ENCODE measurements at regions not wholly inside any gene's neighbourhood (a gene's known extent, or its start where the extent isn't known, plus 50 kb on each side); places are given as distances from the start of the nearest gene placed in this dataset.

GRCh38 chr2:129190494-129190893 lies 789.0 kb upstream of the RAB6C start (continued):
- TF ChIP-seq CHD1 (IDR thresholded peaks at IDR 0.05; ENCODE audit: low read length), result no peak
- no peak for TF ChIP-seq TEAD2 (tag; IDR thresholded peaks at IDR 0.05)
- no peak for TF ChIP-seq BMI1 (IDR thresholded peaks at IDR 0.05; ENCODE audit: low read length)
- TF ChIP-seq HNRNPUL1 (IDR thresholded peaks at IDR 0.05; ENCODE audit: low read length), result no peak
- no peak for TF ChIP-seq PREB (CRISPR knock-in tag; IDR thresholded peaks at IDR 0.05)
- no peak for TF ChIP-seq CHCHD3 (CRISPR knock-in tag; IDR thresholded peaks at IDR 0.05)

- no peak overlapping the region for H2AFZ ChIP-seq (ENCODE audit: low read depth, low read length)
- 0% methylated on average over 4 of the region's 4 CpGs for WGBS (ENCODE audit: insufficient coverage, low coverage, missing lambda C conversion rate)
- no peaks in the 10 kb centered on the region for H3K36me3 ChIP-seq (ENCODE audit: control insufficient read depth, insufficient read depth, low read length)
- H3K4me2 ChIP-seq (ENCODE audit: insufficient read depth, low read length), result no peak overlapping the region
- no peaks in the 10 kb centered on the region for H3K9me1 ChIP-seq (ENCODE audit: control insufficient read depth, insufficient read depth, low read length)
- no peak overlapping the region for H3K9ac ChIP-seq (ENCODE audit: insufficient read depth in 1 of 2, low read depth in 2 of 2, low read length in 2 of 2)
- H4K20me1 ChIP-seq (replicated peaks; ENCODE audit: control insufficient read depth, insufficient read depth, low read length), result no peaks in the 10 kb centered on the region
- intact Hi-C loops (cut with micrococcal nuclease), result loop anchor here (10.0 kb wide), 1 partner anchor 203 kb away; no protein-coding TSS in a partner anchor
- DNase-seq (ENCODE audit: extremely low read depth in 1 of 4, low spot score in 3 of 4), result no peak
- no peaks in the 10 kb centered on the region for H3K79me2 ChIP-seq (ENCODE audit: control insufficient read depth, insufficient read depth, low read length)
- H3K4me3 ChIP-seq, result no peak overlapping the region
- no peaks in the 10 kb centered on the region for H3K4me1 ChIP-seq (replicated peaks in 1 of 2; ENCODE audit: control insufficient read depth in 2 of 2, insufficient read depth in 2 of 2, low read length in 2 of 2)
- ChIA-PET CTCF (ENCODE audit: low intra/inter-chr PET ratio) (no interaction called here), POLR2A (no interaction called here)
- in situ Hi-C loops (cut with MboI), result no loop called here
- no peak for FAIRE-seq
- H3K9me3 ChIP-seq (replicated peaks; ENCODE audit: control insufficient read depth, insufficient read depth, low read depth, low read length), result no peaks in the 10 kb centered on the region
- peaks cover 0 to 19% of the 10 kb centered on the region in 2 experiments; a peak in 4 of 5 replicates for H3K27me3 ChIP-seq (ENCODE audit: control insufficient read depth in 2 of 2, insufficient read depth in 2 of 2, low read length in 2 of 2)
- BruUV-seq (replicated peaks), result no TSS peak
- no peak for ATAC-seq
- H3K27ac ChIP-seq (ENCODE audit: extremely low read depth, low read depth, low read length), result no peak overlapping the region
- no peak for TF ChIP-seq HDAC2 (IDR thresholded peaks at IDR 0.05)
- no peak for TF ChIP-seq FOXJ2 (tag; IDR thresholded peaks at IDR 0.05)
- TF ChIP-seq FUS (optimal IDR thresholded peaks at IDR 0.05; ENCODE audit: low read depth, low read length), result no peak
- TF ChIP-seq GABPB2 (CRISPR knock-in tag; conservative IDR thresholded peaks at IDR 0.05), result no peak
- no peak for TF ChIP-seq ZNF764 (CRISPR knock-in tag; IDR thresholded peaks at IDR 0.05; ENCODE audit: low read depth)
- no peak for TF ChIP-seq ZNF121 (CRISPR knock-in tag; conservative IDR thresholded peaks at IDR 0.05)
- no peak for TF ChIP-seq SMAD1 (IDR thresholded peaks at IDR 0.05; ENCODE audit: low read depth, low read length, partially characterized antibody)
- TF ChIP-seq TRIM25 (IDR thresholded peaks at IDR 0.05; ENCODE audit: borderline replicate concordance), result no peak
- no peak for TF ChIP-seq ZFP91 (CRISPR knock-in tag; IDR thresholded peaks at IDR 0.05)
- TF ChIP-seq ZNF695 (CRISPR knock-in tag; IDR thresholded peaks at IDR 0.05), result no peak
- no peak for TF ChIP-seq GATAD2B (IDR thresholded peaks at IDR 0.05; ENCODE audit: borderline replicate concordance)
- TF ChIP-seq NR2C2 (CRISPR knock-in tag; IDR thresholded peaks at IDR 0.05), result no peak
- TF ChIP-seq NR2C2 (tag; IDR thresholded peaks at IDR 0.05), result no peak
- TF ChIP-seq FOXJ3 (CRISPR knock-in tag; IDR thresholded peaks at IDR 0.05), result no peak
- TF ChIP-seq ILF3 (IDR thresholded peaks at IDR 0.05; ENCODE audit: borderline replicate concordance), result no peak
These were observed 787.9 kb upstream of the RAB6C start for GRCh38 chr2:129191530-129191929.
